GM18867 (cell line): ENCODE measurements at regions not wholly inside any gene's neighbourhood (a gene's known extent, or its start where the extent isn't known, plus 50 kb on each side); places are given as distances from the start of the nearest gene placed in this dataset.
"Not testable (repeated sequence)": the region's sequence is repeated elsewhere in the genome, so short reads cannot be mapped to it uniquely, and the experiment has no call there.

Experiments
- ATAC-seq: cut with Tn5 transposase; IDR thresholded peaks from one replicate; pipeline ENCODE4 v1.9.1; 2021; ENCODE audit warnings: mild to moderate bottlenecking, moderate library complexity; ENCODE audit not compliant: unreplicated experiment

GRCh38 chr4:159545556-159545955 is 442.7 kb downstream of the RAPGEF2 start:
- ATAC-seq: peak; percentile 68

GRCh38 chr4:159547645-159548308 is 444.9 kb downstream of the RAPGEF2 start:
- ATAC-seq: no peak

DNA sequence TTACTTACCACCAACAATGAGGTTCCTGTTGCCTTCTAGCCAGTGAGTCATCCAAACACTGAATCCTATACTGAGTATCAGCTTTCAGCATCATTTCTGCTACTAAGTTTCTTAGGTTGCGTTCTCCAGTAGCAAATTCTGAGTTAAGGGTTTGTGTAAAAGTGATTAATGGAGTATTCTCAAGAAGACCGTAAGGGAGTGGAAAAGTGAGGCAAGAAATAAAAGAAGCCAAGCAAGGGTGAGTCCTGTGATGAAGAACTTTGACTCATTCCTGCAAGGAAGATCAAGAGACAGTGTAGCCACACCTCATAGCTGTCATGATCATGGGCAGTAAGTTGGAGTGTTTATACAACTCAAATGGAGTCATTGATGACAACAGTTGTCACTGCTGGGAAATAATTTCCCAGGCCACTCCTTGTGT is 446.2 kb downstream of the RAPGEF2 start:
- no peak for ATAC-seq

DNA sequence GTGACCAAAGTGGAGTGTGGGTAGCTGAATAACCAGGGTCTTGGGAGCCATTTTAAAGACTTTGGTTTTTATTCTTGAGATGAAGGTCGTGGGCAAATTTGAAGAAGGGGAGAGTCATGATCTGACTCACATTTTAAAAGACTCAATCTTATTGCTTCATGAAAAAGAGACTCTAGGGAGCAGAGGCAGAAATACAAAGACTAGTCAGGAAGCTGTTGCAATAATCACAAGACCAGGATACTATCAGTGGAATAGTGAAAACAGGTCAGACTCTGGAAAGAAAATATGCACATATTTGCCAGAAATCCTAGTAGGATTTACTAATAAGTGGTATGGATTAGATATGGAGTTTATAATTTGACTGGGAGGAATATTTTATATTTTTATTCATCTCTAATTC is 448.4 kb downstream of the RAPGEF2 start:
- ATAC-seq: no peak

DNA sequence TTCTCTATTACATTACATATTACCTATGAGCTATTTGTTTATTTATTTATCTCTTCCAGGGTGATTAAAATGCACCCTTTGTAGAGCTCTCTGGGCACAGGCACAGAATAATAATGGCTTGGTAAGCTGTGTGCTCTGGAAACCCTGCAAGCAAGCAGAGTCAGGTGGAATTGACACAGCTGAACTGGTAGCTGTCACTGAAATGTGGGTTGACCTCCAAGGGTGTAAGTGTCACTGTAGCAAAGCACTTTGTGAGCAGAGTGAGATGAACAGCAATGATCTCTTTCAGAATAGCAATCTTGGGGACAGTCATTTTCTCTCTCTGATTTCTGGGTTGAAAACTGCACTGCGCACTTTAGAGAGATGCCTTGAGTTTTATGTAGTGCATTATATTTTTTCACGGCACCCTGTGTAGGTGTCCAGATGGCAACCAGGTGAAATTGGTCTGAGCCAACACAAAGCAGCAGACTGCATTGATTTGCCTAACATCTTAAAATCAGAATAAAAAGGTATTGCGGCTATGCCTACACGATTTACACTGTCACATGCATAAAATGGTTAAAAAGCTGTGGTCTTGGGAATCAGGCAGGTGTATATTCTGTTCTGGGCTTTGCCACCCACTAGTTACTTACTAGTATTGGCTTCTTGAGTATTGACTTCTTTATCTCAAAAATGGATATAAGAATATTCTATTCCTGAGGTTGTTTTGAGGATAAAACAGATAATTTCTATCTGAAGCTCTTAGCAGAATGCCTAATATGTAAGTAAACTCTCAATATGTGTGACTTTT is 450.3 kb downstream of the RAPGEF2 start:
- ATAC-seq: no peak

DNA sequence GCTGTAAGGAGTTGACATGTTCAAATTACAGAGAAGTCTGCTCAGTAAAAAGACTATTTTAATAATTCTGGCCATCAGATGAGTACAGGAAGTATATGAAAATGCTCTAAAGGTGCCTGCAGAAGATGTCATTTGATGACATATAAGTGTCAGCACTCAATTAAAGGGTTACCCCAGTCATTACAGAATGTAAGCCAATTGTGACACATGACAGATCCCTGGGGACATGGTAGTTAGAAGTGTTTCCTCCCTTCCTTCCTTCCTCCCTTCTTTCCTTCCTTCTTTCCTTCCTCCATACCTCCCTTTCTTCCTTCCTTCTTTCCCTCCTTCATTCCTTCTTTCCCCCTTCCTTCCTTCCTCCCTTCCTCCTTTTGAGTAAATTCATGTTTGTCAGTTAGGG is 453.0 kb downstream of the RAPGEF2 start:
- no peak for ATAC-seq

DNA sequence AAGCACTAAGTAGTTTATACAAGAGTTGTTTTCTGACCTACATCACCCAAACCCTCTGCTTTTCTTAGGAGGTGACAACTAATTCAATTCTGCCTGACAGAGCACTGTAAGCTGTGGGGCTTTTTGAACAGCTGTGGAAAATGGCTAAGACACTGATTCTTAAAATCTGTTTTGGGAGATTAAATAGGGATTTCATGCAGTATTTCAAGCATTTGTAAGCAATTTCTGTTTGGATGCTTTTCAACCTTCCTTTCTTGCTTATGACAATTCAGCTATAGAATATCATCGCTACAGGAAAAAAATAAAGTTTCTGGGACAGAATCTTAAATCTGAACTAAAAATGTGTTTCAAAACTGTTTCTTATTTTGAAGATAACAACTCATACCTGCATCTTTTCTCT is 459.5 kb downstream of the RAPGEF2 start:
- no peak for ATAC-seq

DNA sequence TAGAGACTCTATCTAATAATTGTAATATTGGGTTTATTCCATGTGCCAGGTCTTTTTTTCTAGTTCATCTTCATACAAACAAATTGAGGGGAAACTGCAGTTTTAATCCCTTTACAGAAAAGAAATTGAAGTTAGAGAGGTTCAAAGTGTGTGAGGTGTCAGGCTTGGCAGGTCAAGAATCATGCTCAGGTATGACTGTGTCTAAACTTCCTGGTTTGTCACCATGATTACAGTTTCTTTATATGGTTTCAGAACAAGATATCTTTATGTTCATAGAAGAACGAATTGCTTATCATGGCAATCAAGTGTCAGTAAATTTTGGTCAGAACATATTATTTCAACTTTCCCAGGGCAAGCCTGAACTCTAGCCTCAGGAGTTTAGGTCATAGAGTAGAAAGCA is 460.4 kb downstream of the RAPGEF2 start:
- no peak for ATAC-seq

- ATAC-seq: no peak
These were observed 461.7 kb downstream of the RAPGEF2 start for GRCh38 chr4:159564615-159565014.

DNA sequence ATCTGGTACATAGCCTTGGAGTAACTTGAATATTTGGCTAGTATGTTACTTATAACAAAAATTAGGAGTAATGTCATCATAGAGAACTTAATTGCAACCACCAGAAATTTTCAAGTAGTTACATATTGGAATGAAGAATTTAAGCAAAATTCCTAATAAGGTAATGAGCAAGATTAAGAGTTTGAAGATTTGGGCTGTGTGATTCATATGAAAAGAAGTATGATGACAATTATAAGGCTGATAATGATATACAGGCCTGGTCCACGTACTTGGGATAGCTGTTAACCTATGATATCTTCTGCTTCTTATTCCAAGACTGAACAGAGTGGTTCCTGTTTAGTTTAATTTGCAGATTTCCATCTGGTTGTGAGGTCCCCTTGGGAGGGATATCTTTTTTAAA is 463.9 kb downstream of the RAPGEF2 start:
- ATAC-seq: no peak

GRCh38 chr4:159577241-159577640 is 474.4 kb downstream of the RAPGEF2 start:
- no peak for ATAC-seq

- no peak for ATAC-seq
These were observed 479.8 kb downstream of the RAPGEF2 start for GRCh38 chr4:159582685-159583084.

- no peak for ATAC-seq
These were observed 490.1 kb downstream of the RAPGEF2 start for GRCh38 chr4:159592898-159593556.

DNA sequence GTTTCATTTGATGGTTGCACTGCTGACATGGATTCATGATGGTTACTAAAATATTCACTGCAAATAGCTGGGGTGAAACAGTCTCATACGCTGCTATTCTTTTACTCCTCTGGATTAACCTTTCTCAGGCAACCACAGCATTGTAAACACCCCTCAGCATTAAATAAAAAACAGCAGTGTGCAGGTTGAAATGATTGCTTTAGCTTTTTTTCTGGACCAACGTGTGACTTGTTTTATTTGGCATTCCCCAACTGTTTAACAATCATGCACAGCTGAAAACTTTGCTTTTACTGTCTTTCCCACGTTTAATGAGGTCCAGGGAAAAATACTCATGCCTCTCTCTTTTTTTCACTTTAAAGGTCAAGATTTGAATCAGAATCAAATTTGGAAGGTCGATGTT is 490.8 kb downstream of the RAPGEF2 start:
- no peak for ATAC-seq

DNA sequence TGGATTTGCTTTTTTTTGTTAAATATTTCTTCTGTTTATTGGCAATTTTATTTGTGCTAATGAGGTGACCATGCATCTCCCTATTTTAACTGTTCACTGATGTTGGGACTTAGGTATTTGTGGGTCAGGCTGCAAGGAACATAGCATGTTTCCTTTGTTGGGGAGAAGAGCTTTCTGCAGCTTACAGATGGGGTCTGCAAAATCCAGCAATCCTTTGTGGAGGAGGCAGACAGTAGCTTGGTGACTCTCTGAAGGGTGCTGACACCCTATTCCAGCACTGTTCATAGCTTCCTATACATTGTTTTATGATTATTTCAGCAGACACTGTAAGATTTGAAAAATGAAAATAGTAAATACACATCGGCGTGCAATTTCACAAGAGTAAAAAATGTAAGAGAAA is 491.7 kb downstream of the RAPGEF2 start:
- ATAC-seq: no peak

- ATAC-seq: not testable (repeated sequence)
These were observed 492.2 kb downstream of the RAPGEF2 start for GRCh38 chr4:159595101-159595500.

DNA sequence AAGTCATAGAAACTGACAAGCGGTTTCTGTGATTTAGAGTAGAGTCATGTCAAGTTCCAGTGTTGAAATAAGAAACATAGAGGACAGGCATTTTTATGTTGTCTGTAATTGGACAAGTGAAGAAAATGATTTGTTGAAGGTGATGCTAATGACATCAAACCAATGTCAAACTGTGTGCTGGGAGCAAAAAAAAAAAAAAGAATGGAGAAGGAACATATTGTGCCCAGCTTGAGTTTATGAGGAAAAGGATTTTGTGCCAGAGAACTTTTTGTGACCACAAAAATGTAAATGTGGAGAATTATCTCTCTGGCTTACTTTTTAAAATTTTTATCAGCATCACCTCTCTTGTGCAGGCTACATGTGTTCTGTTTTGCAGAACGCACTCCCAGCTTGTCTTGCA is 495.7 kb downstream of the RAPGEF2 start:
- no peak for ATAC-seq

DNA sequence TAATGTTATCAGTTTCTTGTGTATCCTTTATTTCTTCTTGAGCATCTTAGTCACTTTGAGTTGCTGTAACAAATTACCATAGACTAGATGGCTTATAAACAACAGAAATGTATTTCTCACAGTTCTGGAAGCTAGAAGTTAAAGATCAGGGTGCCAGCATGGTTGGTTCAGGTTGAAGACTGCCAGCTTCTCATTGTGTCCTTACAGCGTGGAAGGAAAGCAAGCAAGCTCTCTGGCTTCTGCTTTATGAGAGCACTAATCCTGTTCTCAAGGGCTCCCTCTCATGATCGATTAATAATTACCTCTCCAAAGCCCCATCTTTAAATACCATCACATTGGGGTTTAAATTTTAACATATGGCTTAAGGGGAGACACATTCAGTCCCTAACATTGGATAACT is 497.2 kb downstream of the RAPGEF2 start:
- no peak for ATAC-seq

- no peak for ATAC-seq
These were observed 501.9 kb downstream of the RAPGEF2 start for GRCh38 chr4:159604781-159605180.

DNA sequence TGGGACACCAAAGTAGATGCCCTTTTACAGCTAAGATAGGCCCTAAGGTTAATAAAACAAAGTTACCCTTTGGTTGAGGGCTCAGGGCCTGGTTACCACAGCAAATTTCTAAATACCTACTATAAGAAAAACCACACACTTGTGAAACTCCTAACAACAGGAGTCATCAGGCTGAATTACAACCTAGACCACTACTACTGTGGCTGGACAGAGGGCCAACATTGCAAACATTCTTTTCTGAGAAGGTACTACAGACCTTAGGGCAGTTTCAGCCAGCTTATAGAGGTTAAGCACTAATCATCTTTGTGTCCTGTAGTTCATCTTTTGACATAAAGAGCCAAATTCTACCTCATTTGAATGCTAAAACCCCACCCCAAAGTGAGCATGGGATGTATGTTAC is 504.0 kb downstream of the RAPGEF2 start:
- no peak for ATAC-seq

- ATAC-seq: no peak
These were observed 504.9 kb downstream of the RAPGEF2 start for GRCh38 chr4:159607809-159608208.

DNA sequence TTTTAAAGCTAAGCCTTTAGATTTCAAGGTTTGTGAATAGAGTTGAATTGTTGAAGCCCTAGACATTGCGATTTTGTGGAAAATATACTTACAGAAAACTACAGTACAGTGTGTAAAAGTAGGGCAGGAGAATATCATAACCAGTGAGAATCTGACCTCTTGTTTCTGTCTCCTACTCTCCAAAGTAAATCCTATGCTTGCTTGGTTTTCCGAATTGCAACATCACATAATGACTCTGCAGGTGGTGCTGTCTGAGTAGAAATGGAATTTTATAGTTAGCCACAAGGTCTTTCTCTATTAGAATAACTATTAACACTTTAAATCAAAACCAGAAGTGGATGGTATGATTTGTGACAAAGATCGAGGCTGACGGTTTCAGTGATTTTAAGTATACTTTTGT is 505.6 kb downstream of the RAPGEF2 start:
- no peak for ATAC-seq
